A549 (cell line): ENCODE measurements at regions not wholly inside any gene's neighbourhood (a gene's known extent, or its start where the extent isn't known, plus 50 kb on each side); places are given as distances from the start of the nearest gene placed in this dataset.

Experiments used
- ATAC-seq, 2 experiments: fragments of 200-7000 bp in 1 of 2; fragments of >200 bp in 1 of 2; cut with Nextera tagmentation in 1 of 2; cut with Tn5 transposase in 1 of 2; 3 replicates each; pipeline versions ENCODE4 v1.8.0 to v1.9.1; 2018 to 2020; ENCODE audit warnings: mild to moderate bottlenecking in 1 of 2, moderate library complexity in 1 of 2
- CTCF ChIA-PET: fragments of 300-600 bp; sonication (Branson Sonifier 250); formaldehyde crosslinking; extraction: SDS; loops from one replicate; lab custom pipeline; 2021; ENCODE audit warnings: antibody characterized with exemption, inconsistent platforms; lab: Yijun Ruan, JAX
- POLR2A ChIA-PET: fragments of 350-600 bp; formaldehyde crosslinking; extraction: SDS; loops from one replicate; lab custom pipeline; 2021; ENCODE audit warnings: antibody characterized with exemption, inconsistent platforms; lab: Yijun Ruan, JAX
- DNase-seq, 2 experiments: peaks; one replicate each; pipeline versions ENCODE4 v3.0.0 to v3.0.0-alpha.2; 2011 to 2016; ENCODE audit warnings: low read depth in 1 of 2, low spot score in 1 of 2
- FAIRE-seq: peaks from 2 replicates; lab custom pipeline; 2011; peaks lifted over from hg19 to GRCh38; lab: Jason Lieb, UNC
- H3K27ac ChIP-seq, 2 experiments: fragments of >200 bp; sonication (Bioruptor Twin); formaldehyde crosslinking; 3 replicates each; pipeline ENCODE4 v1.5.1; 2016 to 2017
- H3K4me1 ChIP-seq: fragments of >200 bp; sonication (Bioruptor Twin); formaldehyde crosslinking; 3 replicates; pipeline ENCODE4 v1.6.1; 2016
- H3K4me2 ChIP-seq: fragments of >200 bp; sonication (Bioruptor Twin); formaldehyde crosslinking; 3 replicates; pipeline ENCODE4 v1.6.1; 2016
- H3K4me3 ChIP-seq: fragments of >200 bp; sonication (Bioruptor Twin); formaldehyde crosslinking; 3 replicates; pipeline ENCODE4 v1.5.1; 2016
- H3K9me3 ChIP-seq: fragments of >200 bp; sonication (Bioruptor Twin); formaldehyde crosslinking; 3 replicates; pipeline ENCODE4 v1.6.1; 2016
- ATOH8 ChIP-seq: fragments of 250-450 bp; sonication (Bioruptor Pico); IDR thresholded peaks from 2 replicates; pipeline ENCODE4 v1.5.0; 2020; ENCODE audit warnings: low read depth, mild to moderate bottlenecking, moderate library complexity
- BHLHE40 ChIP-seq: IDR thresholded peaks from 2 replicates; pipeline ENCODE4 v1.6.1; 2012; ENCODE audit warnings: low read depth, low read length, inconsistent platforms
- CBX8 ChIP-seq: fragments of 200-600 bp; sonication (generic); IDR thresholded peaks from 2 replicates; pipeline ENCODE4 v1.6.1; 2016
- ELK1 ChIP-seq: fragments of 150-350 bp; IDR thresholded peaks from 2 replicates; pipeline ENCODE4 v1.6.1; 2014; ENCODE audit warnings: low read depth, mild to moderate bottlenecking, low read length
- HDAC2 ChIP-seq: fragments of 200-600 bp; sonication (generic); IDR thresholded peaks from 2 replicates; pipeline ENCODE4 v1.6.1; 2016
- HES2 ChIP-seq: fragments of >200 bp; sonication (Bioruptor Twin); formaldehyde crosslinking; IDR thresholded peaks from 2 replicates; pipeline ENCODE4 v1.6.1; 2016
- HMGXB4 ChIP-seq: fragments of 250-450 bp; sonication (Bioruptor Pico); IDR thresholded peaks from 2 replicates; pipeline ENCODE4 v1.5.0; 2021; ENCODE audit warnings: mild to moderate bottlenecking, moderate library complexity, borderline replicate concordance
- KDM5A ChIP-seq: fragments of 200-600 bp; sonication (generic); IDR thresholded peaks from 2 replicates; pipeline ENCODE4 v1.6.1; 2016; ENCODE audit warnings: antibody characterized with exemption, mild to moderate bottlenecking
- MAX ChIP-seq: IDR thresholded peaks from 2 replicates; pipeline ENCODE4 v1.6.1; 2012
- MYC ChIP-seq: IDR thresholded peaks from 2 replicates; pipeline ENCODE4 v1.6.1; 2012; ENCODE audit warnings: mild to moderate bottlenecking, inconsistent platforms, low read length, improper control_type of control experiment, borderline replicate concordance
- NFE2L2 ChIP-seq: fragments of 150-350 bp; conservative IDR thresholded peaks from 2 replicates; pipeline ENCODE4 v1.6.1; 2014; ENCODE audit warnings: low read length
- PHF8 ChIP-seq: fragments of 200-600 bp; sonication (generic); IDR thresholded peaks from 2 replicates; pipeline ENCODE4 v1.6.1; 2016; ENCODE audit warnings: low read depth, mild to moderate bottlenecking, antibody characterized with exemption, moderate library complexity, borderline replicate concordance
- POLR2A ChIP-seq: IDR thresholded peaks from 2 replicates; pipeline ENCODE4 v1.6.1; 2012; ENCODE audit warnings: mild to moderate bottlenecking, low read length
- REST ChIP-seq: fragments of 200-600 bp; sonication (generic); IDR thresholded peaks from 2 replicates; pipeline ENCODE4 v1.6.1; 2016; ENCODE audit warnings: antibody characterized with exemption, mild to moderate bottlenecking, moderate library complexity
- RFX5 ChIP-seq: fragments of 450-650 bp; IDR thresholded peaks from 2 replicates; pipeline ENCODE4 v1.7.1; 2014; ENCODE audit warnings: antibody characterized with exemption, mild to moderate bottlenecking, moderate library complexity
- RNF2 ChIP-seq: fragments of 200-600 bp; sonication (generic); IDR thresholded peaks from 2 replicates; pipeline ENCODE4 v1.6.1; 2016; ENCODE audit warnings: low read depth, mild to moderate bottlenecking, antibody characterized with exemption, moderate library complexity, borderline replicate concordance
- USF2 ChIP-seq: fragments of 450-650 bp; IDR thresholded peaks from 2 replicates; pipeline ENCODE4 v1.6.1; 2014; ENCODE audit warnings: antibody characterized with exemption
- ZNF302 ChIP-seq: fragments of 250-450 bp; sonication (Bioruptor Pico); IDR thresholded peaks from 2 replicates; pipeline ENCODE4 v1.9.0; 2021; ENCODE audit warnings: inconsistent platforms, mild to moderate bottlenecking, moderate library complexity
- ZSCAN20 ChIP-seq: fragments of 250-450 bp; sonication (Bioruptor Pico); IDR thresholded peaks from 2 replicates; pipeline ENCODE4 v1.8.0; 2022; ENCODE audit warnings: mild to moderate bottlenecking, moderate library complexity
- WGBS: methylation state at CpG from one replicate; pipeline ENCODE4 v1.1.6; 2017; ENCODE audit errors: missing lambda C conversion rate; 5-methylcytosine and 5-hydroxymethylcytosine counted together

GRCh38 chr1:244219149-244219548 is 168.1 kb downstream of the ZBTB18 start (continued):
- TF ChIP-seq REST (no peak), MYC (no peak)

GRCh38 chr1:244219802-244220201 is 168.7 kb downstream of the ZBTB18 start:
- Histone ChIP-seq H3K27ac (no peak overlapping the region), H3K4me2 (no peak overlapping the region), H3K4me3 (no peak overlapping the region), H3K4me1 (peaks cover 1% of the 10 kb centered on the region), H3K9me3 (peaks cover 3% of the 10 kb centered on the region; the same call in 2 of the 3 replicates)
- FAIRE-seq (no peak), DNase-seq (no peak), ATAC-seq (peak in 1 of 2 experiments; percentile 28; a peak in 2 of 6 replicates)
- 71% methylated on average over 5 of the region's 5 CpGs for WGBS
- ChIA-PET CTCF (no interaction called here), POLR2A (no interaction called here)
- TF ChIP-seq NFE2L2 (no peak), ZSCAN20 (no peak), KDM5A (no peak), MAX (no peak), ATOH8 (CRISPR knock-in tag) (no peak), HES2 (no peak), RFX5 (no peak), PHF8 (no peak), RNF2 (no peak), HMGXB4 (CRISPR knock-in tag) (no peak), USF2 (no peak)

GRCh38 chr1:244220410-244220809 is 169.3 kb downstream of the ZBTB18 start:
- H3K9me3 ChIP-seq = peaks cover 1% of the 10 kb centered on the region; the same call in 2 of the 3 replicates
- no peak overlapping the region for H3K4me3 ChIP-seq
- ChIA-PET CTCF (no interaction called here), POLR2A (no interaction called here)
- DNase-seq = no peak
- H3K27ac ChIP-seq = no peak overlapping the region
- no peak for ATAC-seq
- WGBS = 76% methylated on average over 3 of the region's 3 CpGs
- TF ChIP-seq BHLHE40 (no peak), HDAC2 (no peak), ZNF302 (CRISPR knock-in tag) (no peak), CBX8 (no peak), POLR2A (no peak), REST (no peak), ELK1 (no peak)
- no peak overlapping the region for H3K4me2 ChIP-seq
- FAIRE-seq = no peak
- H3K4me1 ChIP-seq = no peaks in the 10 kb centered on the region
